HCT116 (cell line): ENCODE measurements at regions not wholly inside any gene's neighbourhood (a gene's known extent, or its start where the extent isn't known, plus 50 kb on each side); places are given as distances from the start of the nearest gene placed in this dataset.

Experiments used
- ATAC-seq: fragments of 200-7000 bp; cut with Tn5 transposase; 2 replicates; pipeline ENCODE4 v1.9.1; 2020; ENCODE audit warnings: mild to moderate bottlenecking, moderate library complexity
- BruUV-seq: library from RNA; stranded (reverse); fragments of 400-500 nt; replicated peaks from 2 replicates; lab custom pipeline; 2021; lab: Mats Ljungman, UMichigan
- CTCF ChIA-PET: fragments of 300-600 bp; sonication (Branson Sonifier 250); formaldehyde crosslinking; loops from one replicate; lab custom pipeline; 2021; ENCODE audit warnings: antibody characterized with exemption; lab: Charles Lee
- POLR2A ChIA-PET: fragments of 300-600, 350-600 bp; sonication (Branson Sonifier 250); formaldehyde crosslinking; loops from one replicate; lab custom pipeline; 2021; ENCODE audit warnings: antibody characterized with exemption; lab: Charles Lee
- RAD21 ChIA-PET, 2 experiments: fragments of 300-600 bp; sonication (Branson Sonifier 250); formaldehyde crosslinking; loops; one replicate each; lab custom pipeline; 2023; ENCODE audit warnings: low total read pairs in 2 of 2; ENCODE audit not compliant: uncharacterized antibody in 2 of 2, unreplicated experiment in 2 of 2, low non-redundant PET in 1 of 2; lab: Charles Lee
- DNase-seq: peaks from one replicate; pipeline ENCODE4 v3.0.0-alpha.2; 2010; ENCODE audit warnings: low read depth, low spot score
- H2AFZ ChIP-seq: fragments of 200-600 bp; shearing (Covaris generic), sonication (generic); 2 replicates; pipeline ENCODE4 v1.6.1; 2017; ENCODE audit warnings: low read depth, mixed run types, mixed read lengths, antibody characterized with exemption, low read length; ENCODE audit not compliant: poor library complexity, severe bottlenecking
- H3K27ac ChIP-seq: 2 replicates; pipeline ENCODE4 v1.5.1; 2012; ENCODE audit warnings: low read depth, low read length
- H3K27me3 ChIP-seq: fragments of 200-600 bp; sonication (generic); 2 replicates; pipeline ENCODE4 v1.6.1; 2016; ENCODE audit warnings: mixed run types, low read length, mixed read lengths; ENCODE audit not compliant: insufficient read depth
- H3K36me3 ChIP-seq, 2 experiments: fragments of 200-500 bp in 1 of 2; fragments of 200-600 bp in 1 of 2; sonication (Bioruptor generic) in 1 of 2; sonication (generic) in 1 of 2; 2 replicates each; pipeline versions ENCODE4 v1.5.1 to v1.6.1; 2014 to 2016; ENCODE audit warnings: low read length in 2 of 2, inconsistent platforms in 1 of 2, mixed read lengths in 1 of 2, mixed run types in 1 of 2; ENCODE audit not compliant: insufficient read depth in 2 of 2, control insufficient read depth in 1 of 2
- H3K4me1 ChIP-seq, 2 experiments: fragments of 200-600 bp in 1 of 2; sonication (generic) in 1 of 2; 2 replicates each; pipeline versions ENCODE4 v1.5.1 to v1.6.1; 2012 to 2017; ENCODE audit warnings: low read length in 2 of 2, inconsistent platforms in 1 of 2, mild to moderate bottlenecking in 1 of 2, mixed read lengths in 1 of 2, mixed run types in 1 of 2, moderate library complexity in 1 of 2; ENCODE audit not compliant: insufficient read depth in 2 of 2, control insufficient read depth in 1 of 2
- H3K4me2 ChIP-seq: fragments of 200-600 bp; sonication (generic); 2 replicates; pipeline ENCODE4 v1.6.1; 2017; ENCODE audit warnings: mixed run types, low read length, mixed read lengths
- H3K4me3 ChIP-seq, 2 experiments: fragments of 200-600 bp in 1 of 2; sonication (generic) in 1 of 2; replicated peaks in 1 of 2; 2 replicates each; pipeline ENCODE4 v1.5.1; 2011 to 2016; ENCODE audit warnings: low read length in 2 of 2, control low read depth in 1 of 2, low read depth in 1 of 2, mild to moderate bottlenecking in 1 of 2, mixed read lengths in 1 of 2, mixed run types in 1 of 2
- H3K79me2 ChIP-seq: fragments of 200-600 bp; sonication (generic); 2 replicates; pipeline ENCODE4 v1.6.1; 2017; ENCODE audit warnings: mild to moderate bottlenecking, mixed run types, low read length, moderate library complexity, mixed read lengths; ENCODE audit not compliant: insufficient read depth
- H3K9ac ChIP-seq: fragments of 200-600 bp; sonication (generic); 2 replicates; pipeline ENCODE4 v1.6.1; 2016; ENCODE audit warnings: low read length, mixed read lengths
- H3K9me2 ChIP-seq: fragments of 200-600 bp; sonication (generic), shearing (Covaris generic); 2 replicates; pipeline ENCODE4 v1.6.1; 2017; ENCODE audit warnings: mixed run types, mild to moderate bottlenecking, moderate library complexity; ENCODE audit not compliant: insufficient read depth
- H3K9me3 ChIP-seq, 2 experiments: fragments of 200-500 bp in 1 of 2; fragments of 200-600 bp in 1 of 2; sonication (Bioruptor generic) in 1 of 2; sonication (generic) in 1 of 2; 2 replicates each; pipeline ENCODE4 v1.6.1; 2014 to 2017; ENCODE audit warnings: low read length in 2 of 2, mixed read lengths in 2 of 2, inconsistent platforms in 1 of 2, low read depth in 1 of 2, mild to moderate bottlenecking in 1 of 2, mixed run types in 1 of 2, moderate library complexity in 1 of 2; ENCODE audit not compliant: control insufficient read depth in 1 of 2, insufficient read depth in 1 of 2
- H4K20me1 ChIP-seq: fragments of 200-600 bp; sonication (generic), shearing (Covaris generic); 2 replicates; pipeline ENCODE4 v1.6.1; 2017; ENCODE audit warnings: mixed run types, mild to moderate bottlenecking, moderate library complexity; ENCODE audit not compliant: insufficient read depth
- ATF3 ChIP-seq: IDR thresholded peaks from 2 replicates; pipeline ENCODE4 v1.6.1; 2012
- CBX3 ChIP-seq: IDR thresholded peaks from 2 replicates; pipeline ENCODE4 v1.6.1; 2012; ENCODE audit warnings: low read depth
- CEBPB ChIP-seq: IDR thresholded peaks from 2 replicates; pipeline ENCODE4 v1.6.1; 2012; ENCODE audit warnings: low read depth
- CTCF ChIP-seq, 3 experiments: fragments of 200-600 bp in 1 of 3; sonication (generic) in 1 of 3; IDR thresholded peaks in 2 of 3; conservative IDR thresholded peaks in 1 of 3; 2 replicates each; pipeline ENCODE4 v1.5.1; 2012 to 2017; ENCODE audit warnings: low read depth in 2 of 3, low read length in 2 of 3, antibody characterized with exemption in 1 of 3, borderline replicate concordance in 1 of 3, control low read depth in 1 of 3, mild to moderate bottlenecking in 1 of 3, mixed read lengths in 1 of 3, mixed run types in 1 of 3, moderate library complexity in 1 of 3; ENCODE audit not compliant: insufficient read depth in 1 of 3
- EGR1 ChIP-seq: IDR thresholded peaks from 2 replicates; pipeline ENCODE4 v1.6.1; 2012; ENCODE audit warnings: low read depth
- EZH2phosphoT487 ChIP-seq: fragments of 200-600 bp; IDR thresholded peaks from 2 replicates; pipeline ENCODE4 v1.6.1; 2018; ENCODE audit warnings: antibody characterized with exemption, borderline replicate concordance
- JUND ChIP-seq: IDR thresholded peaks from 2 replicates; pipeline ENCODE4 v1.6.1; 2012
- MAX ChIP-seq: IDR thresholded peaks from 2 replicates; pipeline ENCODE4 v1.6.1; 2012
- POLR2A ChIP-seq: IDR thresholded peaks from 2 replicates; pipeline ENCODE4 v1.7.0; 2011; ENCODE audit warnings: borderline replicate concordance; ENCODE audit not compliant: insufficient read depth, insufficient read length; ENCODE audit errors: extremely low read depth
- POLR2AphosphoS5 ChIP-seq: IDR thresholded peaks from 2 replicates; pipeline ENCODE4 v1.6.1; 2011; ENCODE audit warnings: mild to moderate bottlenecking, low read depth, low read length, moderate library complexity
- SIN3A ChIP-seq: IDR thresholded peaks from 2 replicates; pipeline ENCODE4 v1.6.1; 2012; ENCODE audit warnings: low read depth
- SP1 ChIP-seq: IDR thresholded peaks from 2 replicates; pipeline ENCODE4 v1.6.1; 2012; ENCODE audit warnings: low read depth
- SRF ChIP-seq: IDR thresholded peaks from 2 replicates; pipeline ENCODE4 v1.6.1; 2012; ENCODE audit warnings: low read depth
- YY1 ChIP-seq: IDR thresholded peaks from 2 replicates; pipeline ENCODE4 v1.6.1; 2011; ENCODE audit warnings: low read length, low read depth, moderate library complexity, mild to moderate bottlenecking; ENCODE audit not compliant: insufficient replicate concordance; ENCODE audit errors: extremely low read depth
- ZNF274 ChIP-seq: fragments of 200-500 bp; sonication (Bioruptor generic); IDR thresholded peaks from 2 replicates; pipeline ENCODE4 v1.6.1; 2014; ENCODE audit warnings: mild to moderate bottlenecking, low read depth, low read length, inconsistent platforms
- intact Hi-C: fragments of 100-400 bp; cut with micrococcal nuclease; formaldehyde crosslinking; loops from 2 replicates; pipeline ENCODE4 v1.10.0; 2022
- TF ChIP-seq, protein P1 (sequence below): IDR thresholded peaks from 2 replicates; pipeline ENCODE4 v1.6.1; 2012; ENCODE audit warnings: low read depth
- TF ChIP-seq, protein P2 (sequence below): IDR thresholded peaks from 2 replicates; pipeline ENCODE4 v1.6.1; 2011; ENCODE audit warnings: mild to moderate bottlenecking, low read length, moderate library complexity; ENCODE audit not compliant: insufficient replicate concordance; ENCODE audit errors: extremely low read depth

- no peak overlapping the region for H2AFZ ChIP-seq
- H3K79me2 ChIP-seq, result no peaks in the 10 kb centered on the region
- intact Hi-C loops, result no loop called here
- ChIA-PET POLR2A (no interaction called here), RAD21 (no interaction called here), CTCF (no interaction called here)
- no peak overlapping the region for H3K4me3 ChIP-seq
- H3K27ac ChIP-seq, result no peak overlapping the region
- DNase-seq, result no peak
- TF ChIP-seq EGR1 (no peak), ATF3 (no peak), POLR2A (no peak), CTCF (IDR thresholded peaks at IDR 0.05 in 2 of 3, conservative IDR thresholded peaks at IDR 0.05 in 1 of 3; ENCODE audit: borderline replicate concordance in 1 of 3, insufficient read depth in 1 of 3, low read depth in 2 of 3, low read length in 2 of 3) (no peak), MAX (no peak), CEBPB (no peak), SIN3A (no peak), EZH2phosphoT487 (no peak), ZNF274 (no peak), SRF (no peak), POLR2AphosphoS5 (no peak), SP1 (no peak), YY1 (no peak), JUND (no peak), CBX3 (no peak)
- TF ChIP-seq, protein P1, sequence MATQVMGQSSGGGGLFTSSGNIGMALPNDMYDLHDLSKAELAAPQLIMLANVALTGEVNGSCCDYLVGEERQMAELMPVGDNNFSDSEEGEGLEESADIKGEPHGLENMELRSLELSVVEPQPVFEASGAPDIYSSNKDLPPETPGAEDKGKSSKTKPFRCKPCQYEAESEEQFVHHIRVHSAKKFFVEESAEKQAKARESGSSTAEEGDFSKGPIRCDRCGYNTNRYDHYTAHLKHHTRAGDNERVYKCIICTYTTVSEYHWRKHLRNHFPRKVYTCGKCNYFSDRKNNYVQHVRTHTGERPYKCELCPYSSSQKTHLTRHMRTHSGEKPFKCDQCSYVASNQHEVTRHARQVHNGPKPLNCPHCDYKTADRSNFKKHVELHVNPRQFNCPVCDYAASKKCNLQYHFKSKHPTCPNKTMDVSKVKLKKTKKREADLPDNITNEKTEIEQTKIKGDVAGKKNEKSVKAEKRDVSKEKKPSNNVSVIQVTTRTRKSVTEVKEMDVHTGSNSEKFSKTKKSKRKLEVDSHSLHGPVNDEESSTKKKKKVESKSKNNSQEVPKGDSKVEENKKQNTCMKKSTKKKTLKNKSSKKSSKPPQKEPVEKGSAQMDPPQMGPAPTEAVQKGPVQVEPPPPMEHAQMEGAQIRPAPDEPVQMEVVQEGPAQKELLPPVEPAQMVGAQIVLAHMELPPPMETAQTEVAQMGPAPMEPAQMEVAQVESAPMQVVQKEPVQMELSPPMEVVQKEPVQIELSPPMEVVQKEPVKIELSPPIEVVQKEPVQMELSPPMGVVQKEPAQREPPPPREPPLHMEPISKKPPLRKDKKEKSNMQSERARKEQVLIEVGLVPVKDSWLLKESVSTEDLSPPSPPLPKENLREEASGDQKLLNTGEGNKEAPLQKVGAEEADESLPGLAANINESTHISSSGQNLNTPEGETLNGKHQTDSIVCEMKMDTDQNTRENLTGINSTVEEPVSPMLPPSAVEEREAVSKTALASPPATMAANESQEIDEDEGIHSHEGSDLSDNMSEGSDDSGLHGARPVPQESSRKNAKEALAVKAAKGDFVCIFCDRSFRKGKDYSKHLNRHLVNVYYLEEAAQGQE, result no peak
- TF ChIP-seq, protein P2, sequence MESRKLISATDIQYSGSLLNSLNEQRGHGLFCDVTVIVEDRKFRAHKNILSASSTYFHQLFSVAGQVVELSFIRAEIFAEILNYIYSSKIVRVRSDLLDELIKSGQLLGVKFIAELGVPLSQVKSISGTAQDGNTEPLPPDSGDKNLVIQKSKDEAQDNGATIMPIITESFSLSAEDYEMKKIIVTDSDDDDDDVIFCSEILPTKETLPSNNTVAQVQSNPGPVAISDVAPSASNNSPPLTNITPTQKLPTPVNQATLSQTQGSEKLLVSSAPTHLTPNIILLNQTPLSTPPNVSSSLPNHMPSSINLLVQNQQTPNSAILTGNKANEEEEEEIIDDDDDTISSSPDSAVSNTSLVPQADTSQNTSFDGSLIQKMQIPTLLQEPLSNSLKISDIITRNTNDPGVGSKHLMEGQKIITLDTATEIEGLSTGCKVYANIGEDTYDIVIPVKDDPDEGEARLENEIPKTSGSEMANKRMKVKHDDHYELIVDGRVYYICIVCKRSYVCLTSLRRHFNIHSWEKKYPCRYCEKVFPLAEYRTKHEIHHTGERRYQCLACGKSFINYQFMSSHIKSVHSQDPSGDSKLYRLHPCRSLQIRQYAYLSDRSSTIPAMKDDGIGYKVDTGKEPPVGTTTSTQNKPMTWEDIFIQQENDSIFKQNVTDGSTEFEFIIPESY, result no peak
- no peaks in the 10 kb centered on the region for H3K27me3 ChIP-seq
- H4K20me1 ChIP-seq, result no peaks in the 10 kb centered on the region
- no peak overlapping the region for H3K9ac ChIP-seq
- ATAC-seq, result no peak
- no peaks in the 10 kb centered on the region for H3K36me3 ChIP-seq
- no TSS peak for BruUV-seq
- no peak overlapping the region for H3K4me2 ChIP-seq
- no peaks in the 10 kb centered on the region for H3K4me1 ChIP-seq
- H3K9me2 ChIP-seq, result no peaks in the 10 kb centered on the region
- H3K9me3 ChIP-seq, result peaks cover 0 to 27% of the 10 kb centered on the region in 2 experiments; a peak in 2 of 4 replicates
These were observed 50.2 kb upstream of the FZD10 start for GRCh38 chr12:130111965-130112496.
